ENCODE measurements at regions not wholly inside any gene's neighbourhood (a gene's known extent, or its start where the extent isn't known, plus 50 kb on each side); places are given as distances from the start of the nearest gene placed in this dataset.
"Not testable (repeated sequence)": the region's sequence is repeated elsewhere in the genome, so short reads cannot be mapped to it uniquely, and the experiment has no call there.

DNA sequence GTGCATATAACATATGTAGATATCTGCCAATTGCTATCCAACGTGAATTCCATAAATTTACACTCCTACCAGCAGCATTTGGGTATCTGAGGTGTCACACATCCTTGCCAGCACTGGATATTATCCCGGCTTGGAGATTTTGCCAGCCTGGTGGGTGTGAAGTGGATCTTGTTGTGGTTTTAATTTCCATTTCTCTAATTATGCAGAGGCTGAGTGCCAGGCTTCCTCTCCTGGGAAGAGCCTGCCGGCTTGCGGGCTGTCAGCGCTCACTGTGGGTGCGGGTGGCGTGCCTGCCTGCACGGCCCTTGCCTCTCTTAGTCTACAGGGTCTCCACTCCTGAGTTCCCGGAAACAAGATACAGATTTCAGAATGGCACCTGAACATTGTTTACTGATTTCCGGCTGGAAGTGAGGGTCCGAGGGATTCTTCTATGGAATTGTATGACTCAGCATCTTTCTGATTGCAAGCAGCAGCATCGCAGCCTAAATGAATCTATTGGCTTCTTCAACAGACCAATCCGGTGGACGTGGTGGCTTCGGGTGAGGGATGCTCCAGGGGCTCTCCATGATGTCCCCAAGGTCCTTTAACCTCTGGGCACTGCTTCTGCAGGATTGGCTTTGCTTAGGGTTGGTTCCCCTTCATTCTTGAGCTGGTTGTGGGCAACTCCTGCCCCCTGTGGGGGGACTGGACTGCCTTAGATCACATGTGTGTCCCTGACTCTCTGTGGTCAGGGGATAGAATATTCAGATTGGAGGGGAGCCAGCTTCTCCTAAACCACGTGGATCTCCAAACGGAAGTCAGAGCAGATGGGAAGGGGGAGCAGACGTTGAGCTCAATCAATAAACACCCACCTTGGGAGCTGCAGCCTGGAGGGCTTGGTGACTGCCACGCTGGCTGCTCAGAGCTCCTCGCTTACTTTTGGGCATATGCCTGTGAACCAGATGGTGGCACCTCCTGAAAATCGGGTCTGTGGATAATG lies 58.0 kb upstream of the LRPAP1 start:
- DNase-seq = not testable (repeated sequence)

GRCh38 chr4:3589379-3589778 lies 57.2 kb upstream of the LRPAP1 start:
- ATAC-seq, DNase-seq: not testable (repeated sequence)

More for the DNA sequence above, 58.0 kb upstream of the LRPAP1 start:
- ATAC-seq = not testable (repeated sequence)

DNA sequence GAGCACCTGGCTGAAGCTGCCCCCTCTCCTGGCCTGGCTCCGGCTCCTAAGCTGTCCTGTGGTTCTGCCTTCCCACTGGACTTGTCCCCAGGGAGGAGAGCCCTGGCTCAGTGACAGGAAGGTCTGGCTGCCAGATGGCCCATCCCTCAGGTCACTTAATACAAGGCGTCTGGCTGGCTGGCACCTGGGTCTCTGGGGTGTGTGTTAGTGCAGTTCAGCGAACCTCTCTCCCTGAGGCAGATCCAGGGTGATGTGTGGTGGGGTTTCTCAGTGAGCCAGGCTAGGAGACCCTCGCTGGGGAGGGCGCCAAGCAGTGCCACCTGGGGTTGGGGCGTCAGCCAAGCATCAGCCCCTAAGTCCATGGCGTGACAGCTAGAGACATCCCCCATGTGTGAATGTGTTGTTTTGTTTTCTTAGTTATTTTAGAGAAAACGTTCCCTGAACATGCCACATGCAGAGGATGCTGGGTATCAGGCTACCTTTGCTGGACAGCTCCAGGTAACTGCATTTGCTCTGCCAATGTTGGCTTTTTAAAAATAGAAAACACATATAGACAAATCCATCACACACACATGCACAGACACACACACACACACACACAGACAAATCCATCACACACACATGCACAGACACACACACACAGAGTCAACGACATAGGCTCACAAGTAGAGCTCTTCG lies 56.4 kb upstream of the LRPAP1 start:
- ATAC-seq = peak; percentile 9
- not testable (repeated sequence) for DNase-seq

DNA sequence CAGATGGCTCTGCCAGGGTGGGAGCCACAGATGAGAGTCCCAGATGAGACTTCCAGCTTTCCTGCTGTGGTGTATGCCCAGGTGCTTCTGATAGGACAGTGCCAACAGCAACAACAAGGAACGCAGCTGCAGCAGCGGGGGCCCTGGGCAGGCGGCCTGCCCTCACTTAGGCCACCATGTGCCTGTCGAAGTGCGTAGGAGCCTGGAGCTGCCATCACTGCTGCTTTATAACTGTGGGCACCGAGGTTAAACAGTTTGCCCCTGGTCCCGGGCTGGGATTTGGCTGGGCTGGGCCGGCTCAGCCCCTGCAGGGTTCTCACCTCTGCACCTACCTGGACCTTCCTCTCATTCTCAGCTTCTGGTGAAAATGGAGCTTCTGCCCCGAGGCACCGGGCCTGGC lies 54.4 kb upstream of the LRPAP1 start:
- ATAC-seq, DNase-seq: not testable (repeated sequence)

DNA sequence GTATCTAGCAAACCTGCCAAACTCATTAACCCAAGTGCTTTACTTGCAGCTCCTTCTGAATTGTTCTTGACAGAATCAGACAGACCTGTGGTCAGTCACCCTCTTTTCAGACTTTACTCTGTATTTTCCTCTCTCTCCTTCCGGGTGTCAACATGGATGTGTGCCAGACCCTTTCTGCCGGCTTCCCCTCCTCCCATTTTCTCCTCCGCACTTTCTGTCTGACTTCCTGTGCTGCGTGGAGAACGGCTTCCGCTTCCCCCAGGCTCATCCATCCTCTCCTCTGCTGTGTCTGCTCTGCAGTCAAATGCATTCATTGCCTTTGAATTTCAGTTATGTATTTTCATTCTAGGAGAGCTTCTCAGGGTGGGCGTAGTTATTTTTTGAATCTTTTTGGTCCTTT lies 53.3 kb upstream of the LRPAP1 start:
- ATAC-seq, DNase-seq: not testable (repeated sequence)

- no peak for DNase-seq
- no peak for ATAC-seq
Observed at GRCh38 chr4:3582091-3582475, 49.9 kb upstream of the LRPAP1 start.

Measured in stimulated activated naive CD8-positive, alpha-beta T cell treated with anti-CD3 and anti-CD28 coated beads, Interleukin-15, Interleukin-2, amounts not matched to agents 100 U/mL and 50 U/mL, for 24 hours (primary cell).